Smooth muscle cell (in vitro differentiated cells): ENCODE measurements at regions not wholly inside any gene's neighbourhood (a gene's known extent, or its start where the extent isn't known, plus 50 kb on each side); places are given as distances from the start of the nearest gene placed in this dataset.

Experiments used
- DNase-seq: peaks from one replicate; lab custom pipeline; 2025; ENCODE audit not compliant: unreplicated experiment; lab: John Stamatoyannopoulos, UW
- H2AFZ ChIP-seq: fragments of 200-600 bp; sonication (generic); 2 replicates; pipeline ENCODE4 v1.6.0; 2016; ENCODE audit warnings: antibody characterized with exemption, low read depth, mild to moderate bottlenecking
- H3F3A ChIP-seq: fragments of 200-600 bp; sonication (generic); 2 replicates; pipeline ENCODE4 v1.6.0; 2017; ENCODE audit warnings: antibody characterized with exemption, low read depth
- H3K27ac ChIP-seq: fragments of 200-600 bp; sonication (generic); 2 replicates; pipeline ENCODE4 v1.5.1; 2016; ENCODE audit warnings: low read depth, mild to moderate bottlenecking
- H3K27me3 ChIP-seq: fragments of 200-600 bp; sonication (generic); 2 replicates; pipeline ENCODE4 v1.6.1; 2016; ENCODE audit warnings: low read depth, mild to moderate bottlenecking
- H3K36me3 ChIP-seq: fragments of 200-600 bp; sonication (generic); 2 replicates; pipeline ENCODE4 v1.5.1; 2016; ENCODE audit warnings: low read depth
- H3K4me1 ChIP-seq: fragments of 200-600 bp; sonication (generic); 2 replicates; pipeline ENCODE4 v1.5.1; 2016; ENCODE audit warnings: low read depth
- H3K4me2 ChIP-seq: fragments of 200-600 bp; sonication (generic); 2 replicates; pipeline ENCODE4 v1.6.0; 2016; ENCODE audit warnings: mild to moderate bottlenecking
- H3K4me3 ChIP-seq: fragments of 200-600 bp; sonication (generic); 2 replicates; pipeline ENCODE4 v1.5.1; 2016; ENCODE audit warnings: mild to moderate bottlenecking
- H3K79me2 ChIP-seq: fragments of 200-600 bp; sonication (generic); 2 replicates; pipeline ENCODE4 v1.6.0; 2016; ENCODE audit warnings: low read depth, mild to moderate bottlenecking
- H3K9ac ChIP-seq: fragments of 200-600 bp; sonication (generic); 2 replicates; pipeline ENCODE4 v1.6.0; 2016; ENCODE audit warnings: low read depth
- H3K9me3 ChIP-seq: fragments of 200-600 bp; sonication (generic); replicated peaks from 2 replicates; pipeline ENCODE4 v1.5.1; 2016; ENCODE audit warnings: low read depth
- H4K20me1 ChIP-seq: fragments of 200-600 bp; sonication (generic); 2 replicates; pipeline ENCODE4 v1.6.0; 2016; ENCODE audit warnings: low read depth
- WGBS: methylation state at CpG from one replicate; pipeline ENCODE4 v1.1.7; 2016; ENCODE audit warnings: low lambda C conversion rate; 5-methylcytosine and 5-hydroxymethylcytosine counted together
- TF ChIP-seq, protein P1 (sequence below): fragments of 200-600 bp; sonication (generic); IDR thresholded peaks from 2 replicates; pipeline ENCODE4 v1.5.1; 2017; ENCODE audit warnings: borderline replicate concordance, mild to moderate bottlenecking, antibody characterized with exemption; ENCODE audit not compliant: insufficient read depth, poor library complexity, severe bottlenecking

DNA sequence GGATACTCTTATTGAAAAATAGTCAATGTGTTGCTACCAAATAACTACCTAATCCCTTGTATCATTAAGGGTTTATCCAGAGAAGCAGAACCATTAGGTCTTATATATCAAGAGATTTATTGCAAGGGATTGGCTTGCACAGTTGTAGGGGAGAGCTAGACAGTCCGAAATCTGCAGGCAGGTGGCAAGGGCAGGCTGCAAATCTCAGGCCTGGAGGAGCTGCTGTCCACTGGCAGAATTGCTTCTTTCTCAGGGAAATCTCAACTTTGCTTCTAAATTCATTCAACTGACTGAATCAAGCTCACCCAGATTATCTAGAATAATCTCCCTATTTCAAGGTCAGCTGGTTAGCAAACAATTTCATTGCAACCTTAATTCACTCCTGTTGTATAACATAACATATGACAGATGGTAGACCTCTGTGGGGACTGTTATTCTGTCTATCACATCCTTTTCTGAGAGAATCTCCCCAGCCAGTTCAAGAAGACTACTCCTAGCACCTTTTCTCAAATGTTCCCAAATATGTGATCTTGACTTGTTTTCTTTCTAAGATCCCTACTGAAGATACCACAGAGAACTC is 194.2 kb downstream of the NHLRC3 start:
- peaks cover 15% of the 10 kb centered on the region for H3K4me1 ChIP-seq
- H4K20me1 ChIP-seq, result no peaks in the 10 kb centered on the region
- no peak for DNase-seq
- no peaks in the 10 kb centered on the region for H3K79me2 ChIP-seq
- 96% methylated on average over 1 of the region's 1 CpG for WGBS
- H3K4me3 ChIP-seq, result no peak overlapping the region
- H3K36me3 ChIP-seq, result no peaks in the 10 kb centered on the region
- TF ChIP-seq, protein P1, sequence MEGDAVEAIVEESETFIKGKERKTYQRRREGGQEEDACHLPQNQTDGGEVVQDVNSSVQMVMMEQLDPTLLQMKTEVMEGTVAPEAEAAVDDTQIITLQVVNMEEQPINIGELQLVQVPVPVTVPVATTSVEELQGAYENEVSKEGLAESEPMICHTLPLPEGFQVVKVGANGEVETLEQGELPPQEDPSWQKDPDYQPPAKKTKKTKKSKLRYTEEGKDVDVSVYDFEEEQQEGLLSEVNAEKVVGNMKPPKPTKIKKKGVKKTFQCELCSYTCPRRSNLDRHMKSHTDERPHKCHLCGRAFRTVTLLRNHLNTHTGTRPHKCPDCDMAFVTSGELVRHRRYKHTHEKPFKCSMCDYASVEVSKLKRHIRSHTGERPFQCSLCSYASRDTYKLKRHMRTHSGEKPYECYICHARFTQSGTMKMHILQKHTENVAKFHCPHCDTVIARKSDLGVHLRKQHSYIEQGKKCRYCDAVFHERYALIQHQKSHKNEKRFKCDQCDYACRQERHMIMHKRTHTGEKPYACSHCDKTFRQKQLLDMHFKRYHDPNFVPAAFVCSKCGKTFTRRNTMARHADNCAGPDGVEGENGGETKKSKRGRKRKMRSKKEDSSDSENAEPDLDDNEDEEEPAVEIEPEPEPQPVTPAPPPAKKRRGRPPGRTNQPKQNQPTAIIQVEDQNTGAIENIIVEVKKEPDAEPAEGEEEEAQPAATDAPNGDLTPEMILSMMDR, result no peak
- H2AFZ ChIP-seq, result no peak overlapping the region
- H3F3A ChIP-seq, result no peaks in the 10 kb centered on the region
- H3K4me2 ChIP-seq, result no peak overlapping the region
- H3K27me3 ChIP-seq, result no peaks in the 10 kb centered on the region
- no peak overlapping the region for H3K27ac ChIP-seq
- H3K9ac ChIP-seq, result no peak overlapping the region
- no peaks in the 10 kb centered on the region for H3K9me3 ChIP-seq

DNA sequence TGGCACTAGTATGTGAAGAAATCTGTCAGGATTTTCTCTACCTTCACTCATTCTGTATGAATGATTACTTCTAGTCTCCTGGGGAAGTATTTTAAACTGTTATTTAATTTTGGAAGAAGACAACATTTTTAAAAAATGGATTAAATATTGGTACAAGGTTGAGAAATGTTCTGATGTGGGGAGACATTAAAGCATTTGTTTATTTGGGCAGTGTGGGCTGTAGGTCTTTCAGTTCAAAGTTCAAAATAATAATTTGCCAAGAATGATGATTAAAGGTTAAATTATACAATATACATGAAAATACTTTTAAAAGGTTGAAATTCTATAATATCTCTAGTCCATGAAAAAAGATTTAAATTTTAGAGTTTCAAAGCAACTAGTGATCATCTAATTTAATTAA is 194.7 kb downstream of the NHLRC3 start:
- no peak for DNase-seq

DNA sequence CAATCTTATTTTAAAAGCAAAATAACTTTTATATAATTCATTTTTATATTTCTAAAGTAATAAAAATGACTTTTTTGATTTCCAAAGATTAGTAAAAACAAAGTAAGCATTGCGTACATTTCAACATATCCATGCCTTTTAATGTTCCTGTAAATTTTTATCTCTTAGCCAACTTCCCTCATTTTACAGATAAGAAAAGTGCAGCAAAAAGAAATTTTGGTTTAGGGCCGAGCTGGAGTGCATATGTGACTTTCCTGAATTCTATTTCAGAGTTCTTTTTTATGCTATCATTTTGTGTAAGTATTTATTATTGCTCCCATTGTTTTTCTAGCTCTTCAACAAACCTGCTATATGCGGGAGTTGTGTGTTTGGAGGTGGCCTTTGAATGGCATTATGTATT is 195.3 kb downstream of the NHLRC3 start:
- peaks cover 15% of the 10 kb centered on the region for H3K4me1 ChIP-seq
- H3F3A ChIP-seq, result no peaks in the 10 kb centered on the region
- WGBS, result 80% methylated on average over 3 of the region's 3 CpGs
- no peak overlapping the region for H2AFZ ChIP-seq
- H4K20me1 ChIP-seq, result no peaks in the 10 kb centered on the region
- peaks cover 4% of the 10 kb centered on the region for H3K27me3 ChIP-seq
- no peak for DNase-seq
- no peak overlapping the region for H3K27ac ChIP-seq
- no peak overlapping the region for H3K4me2 ChIP-seq
- TF ChIP-seq, protein P1, result no peak
- no peak overlapping the region for H3K4me3 ChIP-seq
- no peaks in the 10 kb centered on the region for H3K9me3 ChIP-seq
- H3K9ac ChIP-seq, result no peak overlapping the region
- H3K79me2 ChIP-seq, result no peaks in the 10 kb centered on the region
- no peaks in the 10 kb centered on the region for H3K36me3 ChIP-seq

More for the DNA sequence above, 194.7 kb downstream of the NHLRC3 start:
- no peaks in the 10 kb centered on the region for H3K36me3 ChIP-seq
- H3K4me3 ChIP-seq, result no peak overlapping the region
- no peaks in the 10 kb centered on the region for H3K9me3 ChIP-seq
- H3K79me2 ChIP-seq, result no peaks in the 10 kb centered on the region
- TF ChIP-seq, protein P1, result no peak
- peaks cover 15% of the 10 kb centered on the region for H3K4me1 ChIP-seq
- no peak overlapping the region for H3K27ac ChIP-seq
- H3K27me3 ChIP-seq, result no peaks in the 10 kb centered on the region
- no peak overlapping the region for H3K4me2 ChIP-seq
- no peak overlapping the region for H3K9ac ChIP-seq
- H2AFZ ChIP-seq, result no peak overlapping the region
- no peaks in the 10 kb centered on the region for H4K20me1 ChIP-seq
- no peaks in the 10 kb centered on the region for H3F3A ChIP-seq

DNA sequence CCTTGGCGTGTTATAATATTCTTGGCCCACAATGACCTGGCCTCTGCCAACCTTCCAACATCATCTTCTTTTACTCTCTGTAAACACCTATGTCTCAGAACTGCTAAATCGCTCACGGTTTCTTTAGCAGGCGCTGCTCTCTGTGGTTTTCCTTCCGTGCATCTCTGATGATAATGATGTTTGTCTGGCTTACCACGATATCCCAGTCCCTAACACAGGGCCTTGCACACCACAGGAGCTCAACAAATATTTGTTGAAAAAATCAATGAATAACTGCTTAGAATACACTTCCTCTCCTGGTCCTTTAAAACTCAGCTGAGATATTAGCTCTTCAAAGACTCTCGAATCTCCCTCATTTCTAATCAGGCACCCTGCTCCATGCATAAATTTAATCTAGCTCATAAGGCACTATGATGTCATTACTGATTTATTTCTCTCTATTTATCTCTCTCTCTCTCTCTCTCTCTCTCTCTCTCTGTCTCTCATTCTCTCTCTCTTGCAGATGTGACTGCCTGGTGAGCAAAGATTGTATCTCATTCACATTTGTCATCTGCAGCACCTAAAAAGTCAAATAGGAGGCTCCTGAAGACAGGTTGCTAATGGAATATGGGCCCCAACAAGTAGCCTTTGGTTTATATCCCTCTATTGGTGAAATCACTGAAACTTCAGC is 206.4 kb downstream of the NHLRC3 start:
- Histone ChIP-seq H3K4me3 (no peak overlapping the region), H3K79me2 (no peaks in the 10 kb centered on the region), H2AFZ (no peak overlapping the region), H3K9ac (no peak overlapping the region), H3K36me3 (no peaks in the 10 kb centered on the region), H3K4me2 (no peak overlapping the region), H3K4me1 (no peaks in the 10 kb centered on the region), H4K20me1 (no peaks in the 10 kb centered on the region), H3K27ac (no peak overlapping the region), H3K9me3 (no peaks in the 10 kb centered on the region), H3F3A (no peaks in the 10 kb centered on the region), H3K27me3 (no peaks in the 10 kb centered on the region)
- no peak for DNase-seq
- TF ChIP-seq, protein P1, result no peak
- WGBS, result 85% methylated on average over 7 of the region's 7 CpGs
